Small intestine (tissue), 7 donors: ENCODE measurements at regions not wholly inside any gene's neighbourhood (a gene's known extent, or its start where the extent isn't known, plus 50 kb on each side); places are given as distances from the start of the nearest gene placed in this dataset.

Experiments
- DNase-seq, 2 donors: peaks; one replicate each; pipeline versions ENCODE4 v3.0.0 to v3.0.0-alpha.2; 2013
- FAIRE-seq: peaks from 2 replicates; lab custom pipeline; 2012; peaks lifted over from hg19 to GRCh38; lab: Jason Lieb, UNC
- H3K27ac ChIP-seq, 3 donors: one replicate each; pipeline ENCODE4 v1.5.1; 2013; ENCODE audit warnings: low read length in 2 of 3, mild to moderate bottlenecking in 2 of 3, control low read depth in 1 of 3, inconsistent platforms in 1 of 3, low read depth in 1 of 3, moderate library complexity in 1 of 3
- H3K27me3 ChIP-seq, 3 donors: one replicate each; pipeline ENCODE4 v1.6.1; 2013; ENCODE audit warnings: low read length in 3 of 3, inconsistent platforms in 1 of 3; ENCODE audit not compliant: control insufficient read depth in 3 of 3, insufficient read depth in 3 of 3
- H3K36me3 ChIP-seq, 3 donors: one replicate each; pipeline ENCODE4 v1.6.1; 2013; ENCODE audit warnings: low read length in 3 of 3, inconsistent platforms in 1 of 3, low read depth in 1 of 3, mild to moderate bottlenecking in 1 of 3, moderate library complexity in 1 of 3; ENCODE audit not compliant: control insufficient read depth in 3 of 3, insufficient read depth in 2 of 3
- H3K4me1 ChIP-seq, 3 donors: one replicate each; pipeline ENCODE4 v1.6.1; 2013; ENCODE audit warnings: low read length in 2 of 3, inconsistent platforms in 1 of 3, low read depth in 1 of 3, mild to moderate bottlenecking in 1 of 3, moderate library complexity in 1 of 3; ENCODE audit not compliant: control insufficient read depth in 3 of 3, insufficient read depth in 2 of 3
- H3K4me3 ChIP-seq, 3 donors: one replicate each; pipeline ENCODE4 v1.5.1; 2013; ENCODE audit warnings: low read length in 3 of 3, control low read depth in 1 of 3, inconsistent platforms in 1 of 3, low read depth in 1 of 3, mild to moderate bottlenecking in 1 of 3, moderate library complexity in 1 of 3
- H3K9me3 ChIP-seq, 2 donors: one replicate each; pipeline ENCODE4 v1.6.1; 2013; ENCODE audit warnings: low read depth in 1 of 2, low read length in 1 of 2; ENCODE audit not compliant: control insufficient read depth in 2 of 2, insufficient read depth in 1 of 2
- WGBS, 3 donors: extraction: QIAGEN DNeasy Blood & Tissue Kit; methylation state at CpG; one replicate each; pipeline ENCODE4 v1.1.7; 2013; 5-methylcytosine and 5-hydroxymethylcytosine counted together
- donor health status: healthy with polysubstance abuse.
- donor health status: control.
- donor health status: control.
- donor health status: Bipolar disorder and iron deficiency.
- donor health status: healthy.

GRCh38 chr17:56098746-56099145, 54.5 kb upstream of the ANKFN1 start:
- Histone ChIP-seq H3K9me3 (no peaks in the 10 kb centered on the region), H3K27me3 (no peaks in the 10 kb centered on the region), H3K4me1 (no peaks in the 10 kb centered on the region), H3K4me3 (no peak overlapping the region), H3K36me3 (no peaks in the 10 kb centered on the region), H3K27ac (no peak overlapping the region)
- no peak for DNase-seq
- no peak for FAIRE-seq
- 71 to 83% (median 75%) methylated on average over 4 of the region's 4 CpGs for WGBS, 3 donors

- WGBS, 3 donors = 78 to 80% (median 80%) methylated on average over 5 of the region's 5 CpGs
- no peak overlapping the region for H3K4me3 ChIP-seq
- DNase-seq (no peak), FAIRE-seq (no peak)
- no peaks in the 10 kb centered on the region for H3K36me3 ChIP-seq
- H3K9me3 ChIP-seq = no peaks in the 10 kb centered on the region
- no peaks in the 10 kb centered on the region for H3K4me1 ChIP-seq
- H3K27ac ChIP-seq = no peak overlapping the region
- no peaks in the 10 kb centered on the region for H3K27me3 ChIP-seq
Observed at GRCh38 chr17:56099649-56100048, 53.6 kb upstream of the ANKFN1 start.
